Esophagus muscularis mucosa (tissue), 4 donors: ENCODE measurements at regions not wholly inside any gene's neighbourhood (a gene's known extent, or its start where the extent isn't known, plus 50 kb on each side); places are given as distances from the start of the nearest gene placed in this dataset.

Experiments
- EP300 ChIP-seq: sonication (generic); formaldehyde crosslinking; IDR thresholded peaks from one replicate; pipeline ENCODE4 v1.6.1; 2017; ENCODE audit warnings: antibody characterized with exemption
- POLR2A ChIP-seq: fragments of 450-650 bp; IDR thresholded peaks from one replicate; pipeline ENCODE4 v1.6.1; 2017; ENCODE audit warnings: antibody characterized with exemption, moderate library complexity, mild to moderate bottlenecking, low read depth
- POLR2AphosphoS5 ChIP-seq, 2 donors: sonication (generic); formaldehyde crosslinking; IDR thresholded peaks; one replicate each; pipeline ENCODE4 v1.6.1; 2017; ENCODE audit warnings: antibody characterized with exemption in 2 of 2
- TF ChIP-seq, protein P1 (sequence below), 3 experiments: fragments of 200-600 bp in 2 of 3; fragments of 450-650 bp in 1 of 3; sonication (generic) in 2 of 3; IDR thresholded peaks; one replicate each; pipeline ENCODE4 v1.5.1; 2017 to 2019; ENCODE audit warnings: antibody characterized with exemption in 3 of 3, mild to moderate bottlenecking in 2 of 3, moderate library complexity in 1 of 3

DNA sequence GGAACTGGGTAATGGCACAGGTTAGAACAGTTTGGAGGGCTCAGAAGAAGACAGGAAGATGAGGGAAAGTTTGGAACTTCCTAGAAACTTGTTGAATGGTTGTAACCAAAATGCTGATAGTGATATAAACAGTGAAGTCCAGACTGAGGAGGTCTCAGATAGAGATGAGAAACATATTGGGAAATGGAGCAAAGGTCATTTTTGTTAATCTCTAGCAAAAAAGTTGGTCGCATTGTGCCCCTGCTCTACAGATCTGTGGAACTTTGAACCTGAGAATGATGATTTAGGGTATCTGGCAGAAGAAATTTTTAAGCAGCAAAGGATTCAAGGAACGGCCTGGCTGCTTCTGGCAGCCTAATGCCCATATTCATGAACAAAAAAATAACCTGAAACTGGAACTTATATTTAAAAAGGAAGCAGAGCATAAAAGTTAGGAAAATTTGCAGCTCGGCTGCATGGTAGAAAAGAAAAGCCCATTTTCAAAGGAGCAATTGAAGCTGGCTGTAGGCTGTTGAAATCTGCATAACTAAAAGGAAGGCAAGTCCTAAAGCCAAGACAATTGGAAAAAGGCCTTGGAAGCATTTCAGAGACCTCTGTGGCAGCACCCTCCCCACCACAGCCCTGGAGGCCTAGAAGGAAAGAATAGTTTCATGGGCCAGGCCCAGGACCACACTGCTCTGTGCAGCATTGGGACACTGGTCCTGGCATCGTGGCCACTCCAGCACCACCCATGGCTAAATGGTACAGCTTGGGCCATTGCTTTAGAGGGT is 182.6 kb upstream of the CD96 start:
- TF ChIP-seq POLR2A (no peak), EP300 (no peak), POLR2AphosphoS5 (IDR thresholded peaks at IDR 0.05) (no peak)
- TF ChIP-seq, protein P1, sequence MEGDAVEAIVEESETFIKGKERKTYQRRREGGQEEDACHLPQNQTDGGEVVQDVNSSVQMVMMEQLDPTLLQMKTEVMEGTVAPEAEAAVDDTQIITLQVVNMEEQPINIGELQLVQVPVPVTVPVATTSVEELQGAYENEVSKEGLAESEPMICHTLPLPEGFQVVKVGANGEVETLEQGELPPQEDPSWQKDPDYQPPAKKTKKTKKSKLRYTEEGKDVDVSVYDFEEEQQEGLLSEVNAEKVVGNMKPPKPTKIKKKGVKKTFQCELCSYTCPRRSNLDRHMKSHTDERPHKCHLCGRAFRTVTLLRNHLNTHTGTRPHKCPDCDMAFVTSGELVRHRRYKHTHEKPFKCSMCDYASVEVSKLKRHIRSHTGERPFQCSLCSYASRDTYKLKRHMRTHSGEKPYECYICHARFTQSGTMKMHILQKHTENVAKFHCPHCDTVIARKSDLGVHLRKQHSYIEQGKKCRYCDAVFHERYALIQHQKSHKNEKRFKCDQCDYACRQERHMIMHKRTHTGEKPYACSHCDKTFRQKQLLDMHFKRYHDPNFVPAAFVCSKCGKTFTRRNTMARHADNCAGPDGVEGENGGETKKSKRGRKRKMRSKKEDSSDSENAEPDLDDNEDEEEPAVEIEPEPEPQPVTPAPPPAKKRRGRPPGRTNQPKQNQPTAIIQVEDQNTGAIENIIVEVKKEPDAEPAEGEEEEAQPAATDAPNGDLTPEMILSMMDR (IDR thresholded peaks at IDR 0.05), result no peak
